ENCODE measurements at regions not wholly inside any gene's neighbourhood (a gene's known extent, or its start where the extent isn't known, plus 50 kb on each side); places are given as distances from the start of the nearest gene placed in this dataset.

DNA sequence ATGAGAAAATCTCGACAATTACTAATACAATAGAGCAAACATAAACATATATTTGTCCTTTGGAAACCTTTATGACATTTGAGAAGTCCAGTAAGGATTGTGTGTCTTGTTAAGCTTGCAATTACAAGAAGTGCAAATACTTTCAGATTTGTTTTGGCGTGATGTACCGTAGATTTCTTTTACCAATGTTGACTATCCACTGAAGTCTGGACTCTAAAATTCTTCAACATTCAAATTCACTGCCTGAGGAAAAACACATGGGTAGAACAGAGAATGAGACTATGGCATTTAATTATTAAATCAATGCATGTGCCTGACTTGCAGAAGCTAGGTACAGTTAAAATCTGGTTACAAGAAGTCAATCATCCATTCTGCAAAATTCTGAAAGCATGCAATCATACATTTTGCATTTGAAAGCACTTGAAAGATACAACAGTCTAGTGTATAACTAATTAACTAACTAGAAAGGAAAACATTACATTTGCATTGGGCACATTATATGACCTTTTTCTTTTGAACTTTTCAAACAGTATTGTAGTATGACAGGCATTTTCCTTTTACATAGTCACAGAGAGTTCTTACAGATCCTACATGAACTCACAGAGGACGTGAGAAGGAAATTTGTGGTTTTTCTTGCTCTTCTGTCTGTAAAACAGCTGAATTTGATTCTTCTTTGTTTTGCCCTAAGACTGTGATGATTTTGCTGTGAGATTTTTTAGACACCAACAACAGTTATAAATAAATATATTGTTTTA lies 511.1 kb upstream of the ADGRL4 start:
- no peaks in the 10 kb centered on the region for H3K27me3 Mint-ChIP-seq
- H3K36me3 Mint-ChIP-seq (ENCODE audit: insufficient read depth): no peaks in the 10 kb centered on the region

DNA sequence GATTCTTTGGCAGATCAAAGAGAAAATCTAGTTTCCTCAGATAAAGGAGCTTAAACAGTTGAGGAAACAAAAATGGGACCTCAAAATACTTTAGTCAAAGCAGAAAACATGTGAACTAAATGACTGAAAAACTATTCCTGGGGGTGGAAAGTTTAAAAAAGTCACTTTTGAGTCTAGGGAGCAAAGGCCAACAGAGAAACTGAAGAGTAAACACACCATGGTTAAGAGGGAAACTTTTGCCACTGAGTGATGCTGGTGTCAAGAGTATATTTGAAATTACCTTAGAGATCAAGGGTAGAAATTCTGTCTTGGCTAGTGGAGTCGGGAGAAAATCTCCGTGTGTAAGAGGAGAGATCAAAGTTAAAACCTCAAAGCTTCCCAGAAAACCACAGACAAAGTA lies 501.2 kb upstream of the ADGRL4 start:
- H3K27me3 Mint-ChIP-seq: no peaks in the 10 kb centered on the region
- no peaks in the 10 kb centered on the region for H3K36me3 Mint-ChIP-seq (ENCODE audit: insufficient read depth)
- TF ChIP-seq, protein P1, sequence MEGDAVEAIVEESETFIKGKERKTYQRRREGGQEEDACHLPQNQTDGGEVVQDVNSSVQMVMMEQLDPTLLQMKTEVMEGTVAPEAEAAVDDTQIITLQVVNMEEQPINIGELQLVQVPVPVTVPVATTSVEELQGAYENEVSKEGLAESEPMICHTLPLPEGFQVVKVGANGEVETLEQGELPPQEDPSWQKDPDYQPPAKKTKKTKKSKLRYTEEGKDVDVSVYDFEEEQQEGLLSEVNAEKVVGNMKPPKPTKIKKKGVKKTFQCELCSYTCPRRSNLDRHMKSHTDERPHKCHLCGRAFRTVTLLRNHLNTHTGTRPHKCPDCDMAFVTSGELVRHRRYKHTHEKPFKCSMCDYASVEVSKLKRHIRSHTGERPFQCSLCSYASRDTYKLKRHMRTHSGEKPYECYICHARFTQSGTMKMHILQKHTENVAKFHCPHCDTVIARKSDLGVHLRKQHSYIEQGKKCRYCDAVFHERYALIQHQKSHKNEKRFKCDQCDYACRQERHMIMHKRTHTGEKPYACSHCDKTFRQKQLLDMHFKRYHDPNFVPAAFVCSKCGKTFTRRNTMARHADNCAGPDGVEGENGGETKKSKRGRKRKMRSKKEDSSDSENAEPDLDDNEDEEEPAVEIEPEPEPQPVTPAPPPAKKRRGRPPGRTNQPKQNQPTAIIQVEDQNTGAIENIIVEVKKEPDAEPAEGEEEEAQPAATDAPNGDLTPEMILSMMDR (IDR thresholded peaks at IDR 0.05; ENCODE audit: unreplicated experiment): no peak
- H3K27ac Mint-ChIP-seq: no peak overlapping the region
- H3K9me3 Mint-ChIP-seq (ENCODE audit: low read depth): no peaks in the 10 kb centered on the region
- peaks cover 12% of the 10 kb centered on the region for H3K4me1 Mint-ChIP-seq (ENCODE audit: low read depth)
- no peak for DNase-seq (ENCODE audit: low spot score, unreplicated experiment)
- H3K4me3 Mint-ChIP-seq (ENCODE audit: low read depth): no peak overlapping the region

More for the DNA sequence above, 511.1 kb upstream of the ADGRL4 start:
- TF ChIP-seq, protein P1 (IDR thresholded peaks at IDR 0.05; ENCODE audit: unreplicated experiment): no peak
- Mint-ChIP-seq H3K4me3 (ENCODE audit: low read depth) (no peak overlapping the region), H3K9me3 (ENCODE audit: low read depth) (peaks cover 9% of the 10 kb centered on the region), H3K27ac (no peak overlapping the region), H3K4me1 (ENCODE audit: low read depth) (no peaks in the 10 kb centered on the region)
- no peak for DNase-seq (ENCODE audit: low spot score, unreplicated experiment)

DNA sequence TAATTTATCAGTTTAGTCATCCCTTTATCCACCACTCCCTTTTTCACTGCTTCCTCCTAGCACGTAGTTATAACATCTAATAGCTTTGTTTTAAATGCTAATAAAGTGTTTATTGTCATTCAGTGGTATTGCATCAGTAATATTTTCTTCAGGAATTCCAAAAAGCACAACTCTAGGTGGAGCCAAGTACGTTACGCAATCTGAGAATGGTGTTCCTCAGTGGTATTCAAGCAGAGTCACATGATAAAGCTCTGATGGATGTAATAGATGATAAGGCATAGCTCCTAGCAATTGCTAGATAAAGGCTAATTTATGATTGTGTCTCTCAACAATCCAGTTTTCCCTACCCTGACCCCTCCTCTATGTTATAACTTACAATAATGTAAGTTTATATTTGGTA lies 494.6 kb upstream of the ADGRL4 start:
- H3K36me3 Mint-ChIP-seq (ENCODE audit: insufficient read depth): no peaks in the 10 kb centered on the region
- TF ChIP-seq, protein P1 (IDR thresholded peaks at IDR 0.05; ENCODE audit: unreplicated experiment): no peak
- DNase-seq (ENCODE audit: low spot score, unreplicated experiment): no peak
- no peak overlapping the region for H3K4me3 Mint-ChIP-seq (ENCODE audit: low read depth)
- no peaks in the 10 kb centered on the region for H3K27me3 Mint-ChIP-seq
- H3K4me1 Mint-ChIP-seq (ENCODE audit: low read depth): peaks cover 27% of the 10 kb centered on the region
- H3K27ac Mint-ChIP-seq: no peak overlapping the region
- peaks cover 2% of the 10 kb centered on the region for H3K9me3 Mint-ChIP-seq (ENCODE audit: low read depth)

DNA sequence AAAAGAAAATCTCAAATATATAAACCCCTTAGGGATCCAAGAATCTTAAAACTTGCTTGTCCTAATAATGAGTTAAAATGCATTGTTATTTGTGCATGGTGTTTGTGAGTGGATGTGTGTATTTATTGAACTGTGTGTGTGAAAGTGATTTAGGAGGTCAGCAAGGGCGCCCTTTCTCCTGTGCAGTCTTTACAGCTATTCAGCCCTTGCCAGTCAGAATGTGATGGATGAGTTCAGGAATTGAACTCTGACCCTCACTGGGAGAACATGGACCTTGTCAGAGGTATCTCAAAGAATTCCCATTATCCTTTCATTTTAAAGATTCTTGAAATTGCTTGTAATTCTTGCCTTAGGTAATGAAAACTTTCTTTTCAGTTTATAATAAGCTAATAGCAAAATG lies 493.0 kb upstream of the ADGRL4 start:
- Mint-ChIP-seq H3K4me3 (ENCODE audit: low read depth) (no peak overlapping the region), H3K4me1 (ENCODE audit: low read depth) (peaks cover 26% of the 10 kb centered on the region)

DNA sequence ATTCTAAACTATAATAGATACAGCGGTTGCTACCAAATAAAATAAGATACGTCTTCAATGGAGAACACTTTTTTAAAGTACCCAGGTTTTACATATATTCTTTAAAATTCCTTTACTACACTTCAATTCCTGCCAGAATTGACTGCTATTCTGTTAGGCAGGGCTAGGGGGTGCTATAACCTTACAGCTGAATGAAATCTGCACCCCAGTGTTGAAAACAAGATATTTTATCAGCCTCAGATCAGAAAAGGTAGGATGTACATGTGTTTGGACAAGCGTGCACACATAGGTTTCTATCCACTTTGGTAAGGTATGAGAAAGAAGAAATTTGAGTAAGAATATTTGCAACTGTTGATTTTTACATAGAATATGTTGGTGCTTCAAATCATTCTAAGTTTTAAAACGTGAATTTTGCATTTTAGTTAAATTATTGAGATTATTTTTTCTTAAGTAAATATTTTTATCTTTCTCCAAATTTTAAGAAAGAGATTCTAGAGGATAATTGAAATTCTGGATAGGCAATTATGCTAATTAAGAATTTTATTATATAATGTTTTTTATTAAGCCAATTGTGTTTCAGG lies 490.8 kb upstream of the ADGRL4 start:
- no peaks in the 10 kb centered on the region for H3K36me3 Mint-ChIP-seq (ENCODE audit: insufficient read depth)
- H3K27me3 Mint-ChIP-seq: peaks cover 6% of the 10 kb centered on the region
- no peak overlapping the region for H3K4me3 Mint-ChIP-seq (ENCODE audit: low read depth)
- DNase-seq (ENCODE audit: low spot score, unreplicated experiment): peak; percentile 9
- TF ChIP-seq, protein P1 (IDR thresholded peaks at IDR 0.05; ENCODE audit: unreplicated experiment): peak; percentile 96
- peaks cover 26% of the 10 kb centered on the region for H3K4me1 Mint-ChIP-seq (ENCODE audit: low read depth)
- H3K9me3 Mint-ChIP-seq (ENCODE audit: low read depth): peaks cover 2% of the 10 kb centered on the region
- H3K27ac Mint-ChIP-seq: no peak overlapping the region

More for the DNA sequence above, 493.0 kb upstream of the ADGRL4 start:
- Mint-ChIP-seq H3K36me3 (ENCODE audit: insufficient read depth) (no peaks in the 10 kb centered on the region), H3K9me3 (ENCODE audit: low read depth) (peaks cover 2% of the 10 kb centered on the region), H3K27me3 (no peaks in the 10 kb centered on the region), H3K27ac (no peak overlapping the region)
- no peak for DNase-seq (ENCODE audit: low spot score, unreplicated experiment)
- TF ChIP-seq, protein P1 (IDR thresholded peaks at IDR 0.05; ENCODE audit: unreplicated experiment): no peak
